SK-N-MC (cell line): ENCODE measurements at regions not wholly inside any gene's neighbourhood (a gene's known extent, or its start where the extent isn't known, plus 50 kb on each side); places are given as distances from the start of the nearest gene placed in this dataset.

Source experiments
- EZH2 ChIP-seq: fragments of 200-600 bp; sonication (generic); IDR thresholded peaks from one replicate; pipeline ENCODE4 v1.6.1; 2017; ENCODE audit warnings: antibody characterized with exemption
- FOXP2 ChIP-seq: optimal IDR thresholded peaks from 2 replicates; pipeline ENCODE3; 2011; ENCODE audit warnings: mild to moderate bottlenecking, moderate library complexity; ENCODE audit not compliant: insufficient read depth; ENCODE audit errors: extremely low read length, control extremely low read depth
- POLR2AphosphoS5 ChIP-seq: IDR thresholded peaks from 2 replicates; pipeline ENCODE4 v1.6.1; 2012; ENCODE audit warnings: mild to moderate bottlenecking, low read depth, low read length, borderline replicate concordance

DNA sequence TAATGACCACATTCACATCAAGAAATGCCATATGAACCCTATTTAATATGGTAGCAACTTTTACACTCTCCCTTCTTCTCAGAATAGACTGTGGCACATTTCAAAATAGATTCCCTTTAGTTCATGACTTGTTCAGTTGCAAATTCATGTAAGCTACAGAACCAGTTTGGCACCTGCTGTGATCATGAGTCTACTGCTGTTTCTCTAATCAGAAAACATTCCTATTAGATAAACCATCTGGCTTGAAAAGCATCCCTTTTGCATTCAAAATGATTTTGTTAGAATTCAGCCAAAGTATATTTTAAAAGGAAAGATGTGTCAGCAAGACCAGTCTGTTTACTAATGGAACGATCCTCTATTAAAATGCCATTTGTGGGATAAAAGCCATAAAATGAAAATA, 304.4 kb downstream of the BCHE start:
- no peak for TF ChIP-seq EZH2
- TF ChIP-seq POLR2AphosphoS5 = no peak
- TF ChIP-seq FOXP2 = no peak
